CD4-positive, alpha-beta T cell treated with Interleukin-6 at 100 ng/mL for 8 hours (primary cell): ENCODE measurements at regions not wholly inside any gene's neighbourhood (a gene's known extent, or its start where the extent isn't known, plus 50 kb on each side); places are given as distances from the start of the nearest gene placed in this dataset.

ENCODE experiments used
- DNase-seq: peaks from one replicate; pipeline ENCODE4 v3.0.0-alpha.2; 2020; ENCODE audit warnings: mixed read lengths, low spot score

GRCh38 chr2:62447411-62447810 lies 58.6 kb downstream of the TMEM17 start:
- DNase-seq: no peak

GRCh38 chr2:62446491-62446890 lies 59.5 kb downstream of the TMEM17 start:
- DNase-seq: no peak

- DNase-seq: no peak
Observed at GRCh38 chr2:62443886-62444285, 62.1 kb downstream of the TMEM17 start.

GRCh38 chr2:62443471-62443870 lies 62.5 kb downstream of the TMEM17 start:
- DNase-seq: no peak

- no peak for DNase-seq
Observed at GRCh38 chr2:62441824-62442223, 64.2 kb downstream of the TMEM17 start.

- DNase-seq: no peak
Observed at GRCh38 chr2:62441421-62441820, 64.6 kb downstream of the TMEM17 start.

- no peak for DNase-seq
Observed at GRCh38 chr2:62440281-62440946, 65.6 kb downstream of the TMEM17 start.

GRCh38 chr2:62439425-62439824 lies 66.6 kb downstream of the TMEM17 start:
- no peak for DNase-seq

GRCh38 chr2:62437785-62438184 lies 68.2 kb downstream of the TMEM17 start:
- DNase-seq: no peak

GRCh38 chr2:62435720-62436119 lies 70.3 kb downstream of the TMEM17 start:
- no peak for DNase-seq

GRCh38 chr2:62432407-62432806 lies 73.6 kb downstream of the TMEM17 start:
- no peak for DNase-seq

- no peak for DNase-seq
Observed at GRCh38 chr2:62431512-62431911, 74.5 kb downstream of the TMEM17 start.

- DNase-seq: no peak
Observed at GRCh38 chr2:62430146-62430545, 75.8 kb downstream of the TMEM17 start.

GRCh38 chr2:62427146-62427545 lies 78.8 kb downstream of the TMEM17 start:
- no peak for DNase-seq

GRCh38 chr2:62426154-62426912 lies 79.7 kb downstream of the TMEM17 start:
- DNase-seq: no peak

- no peak for DNase-seq
Observed at GRCh38 chr2:62425684-62426083, 80.3 kb downstream of the TMEM17 start.

GRCh38 chr2:62424899-62425298 lies 81.1 kb downstream of the TMEM17 start:
- no peak for DNase-seq

GRCh38 chr2:62423883-62424458 lies 82.0 kb downstream of the TMEM17 start:
- DNase-seq: no peak

- no peak for DNase-seq
Observed at GRCh38 chr2:62423235-62423634, 82.8 kb downstream of the TMEM17 start.

GRCh38 chr2:62415518-62415917 lies 90.5 kb downstream of the TMEM17 start:
- no peak for DNase-seq

- no peak for DNase-seq
Observed at GRCh38 chr2:62415019-62415431, 91.0 kb downstream of the TMEM17 start.

- DNase-seq: no peak
Observed at GRCh38 chr2:62413116-62413663, 92.8 kb downstream of the TMEM17 start.

- no peak for DNase-seq
Observed at GRCh38 chr2:62412347-62412742, 93.7 kb downstream of the TMEM17 start.
